ENCODE measurements at regions not wholly inside any gene's neighbourhood (a gene's known extent, or its start where the extent isn't known, plus 50 kb on each side); places are given as distances from the start of the nearest gene placed in this dataset.
"Not testable (repeated sequence)": the region's sequence is repeated elsewhere in the genome, so short reads cannot be mapped to it uniquely, and the experiment has no call there.

DNA sequence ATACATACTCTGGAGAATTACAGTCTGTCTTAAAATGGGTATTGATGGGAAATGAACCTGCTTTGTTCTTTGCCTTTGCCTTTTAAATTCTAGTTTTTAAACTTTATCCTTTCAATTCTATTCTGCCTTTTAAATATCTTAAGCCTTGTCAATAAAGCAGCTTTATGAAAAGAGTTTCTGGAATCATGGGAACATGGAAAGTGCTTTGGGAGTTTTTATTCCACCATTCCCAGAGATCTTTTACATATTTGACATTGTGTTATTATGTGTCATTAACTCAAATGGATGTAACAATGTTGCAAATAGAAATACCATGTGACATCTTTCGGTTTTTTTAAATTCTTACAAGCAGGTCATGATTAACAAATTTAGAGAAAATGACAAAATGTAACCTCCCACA is 555.7 kb upstream of the ANO3 start:
- no peak for DNase-seq

DNA sequence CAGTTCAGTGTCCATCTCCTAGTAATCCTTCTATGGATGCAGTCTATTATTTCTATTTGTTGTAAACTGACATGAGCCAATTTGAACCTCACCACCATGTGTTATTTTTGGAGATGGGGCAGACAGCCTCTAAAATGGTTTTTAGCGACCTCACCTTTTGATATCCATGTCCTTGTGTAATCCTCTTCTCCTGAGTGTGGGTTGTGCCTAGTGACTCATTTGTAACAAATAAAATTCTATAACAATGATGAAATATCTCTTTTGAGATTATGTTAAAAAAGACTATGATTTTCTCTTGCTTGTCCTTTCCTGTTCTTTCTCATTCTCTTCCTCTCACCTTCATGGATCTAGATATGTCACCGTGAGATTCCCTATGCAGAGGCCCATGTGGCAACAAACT is 554.6 kb upstream of the ANO3 start:
- DNase-seq = no peak

DNA sequence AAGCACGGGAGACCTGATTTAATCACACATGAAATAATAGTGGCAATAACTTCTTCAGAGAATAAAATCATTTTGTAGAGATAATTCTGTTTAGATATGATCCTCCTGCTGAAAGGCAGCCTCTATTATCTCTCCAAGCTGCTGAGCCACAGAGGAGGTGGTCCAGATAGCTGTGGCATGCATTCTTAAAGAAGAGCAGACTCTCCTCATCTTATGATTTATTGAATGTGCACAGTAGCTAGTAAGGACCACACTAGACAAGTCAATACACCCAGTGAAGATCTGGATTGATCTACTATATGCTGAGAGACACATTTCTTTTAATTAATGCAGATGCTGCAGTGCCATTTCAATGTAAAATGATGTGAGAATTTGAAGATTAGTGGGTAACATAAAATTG is 552.9 kb upstream of the ANO3 start:
- no peak for DNase-seq

- DNase-seq = no peak
These were observed 544.5 kb upstream of the ANO3 start for GRCh38 chr11:25787416-25787815.

DNA sequence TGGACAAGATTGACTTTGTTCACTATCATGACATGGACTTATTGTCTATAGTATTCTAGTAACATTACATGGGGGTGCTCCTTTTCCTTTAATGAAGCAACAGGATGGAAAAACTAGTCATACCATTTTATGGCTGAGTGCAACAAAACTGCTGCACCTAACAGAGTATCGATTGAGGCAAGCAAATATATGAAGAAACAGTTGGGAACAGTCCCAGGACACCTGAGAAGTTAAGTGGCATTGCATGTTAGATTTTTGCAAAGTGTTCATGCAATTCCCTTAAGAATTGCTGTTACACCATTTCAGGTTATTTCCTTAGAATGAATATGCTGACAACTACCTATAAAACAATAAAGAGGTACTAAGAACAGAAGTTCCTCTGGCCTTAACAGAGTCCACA is 541.5 kb upstream of the ANO3 start:
- DNase-seq = no peak

DNA sequence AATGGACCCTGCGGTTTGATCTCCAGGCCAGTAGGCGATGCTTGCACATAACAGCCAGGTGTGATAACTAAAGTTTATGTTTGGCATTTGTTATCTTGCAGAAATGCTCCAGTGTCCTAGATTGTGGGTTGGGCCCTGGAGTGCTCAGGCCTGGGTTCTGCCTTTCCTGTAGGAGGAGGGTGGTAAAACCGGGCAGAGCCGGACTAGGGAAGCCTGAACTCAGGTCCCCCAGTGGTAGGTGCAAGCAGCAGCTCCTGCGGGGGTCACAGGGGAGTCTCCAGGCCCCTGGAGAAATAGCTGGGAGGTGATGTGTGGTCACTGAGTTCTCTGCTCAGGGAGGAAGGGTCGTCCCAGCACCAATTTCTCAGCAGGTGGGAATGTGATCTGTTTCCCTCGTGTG is 538.3 kb upstream of the ANO3 start:
- no peak for DNase-seq

DNA sequence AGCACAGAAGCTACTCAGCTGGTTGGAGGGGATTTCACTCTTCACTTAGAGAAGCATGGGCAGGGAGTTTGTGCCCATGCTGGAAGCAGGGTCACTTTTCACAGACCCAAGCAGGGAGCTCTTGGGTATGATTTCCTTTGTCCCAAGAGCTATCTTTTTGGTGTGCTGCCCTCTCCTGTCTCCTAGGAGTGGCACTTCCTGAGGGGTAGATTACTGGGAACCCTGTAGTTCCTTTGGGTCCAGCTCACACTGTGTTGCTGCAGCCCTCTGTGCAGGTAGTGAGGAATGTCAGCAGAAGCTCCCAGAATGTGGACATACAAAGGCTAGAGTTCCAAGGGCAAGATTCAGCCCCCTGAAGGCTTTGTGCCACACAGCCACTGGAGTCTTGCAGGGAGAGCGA is 537.1 kb upstream of the ANO3 start:
- DNase-seq = no peak

GRCh38 chr11:25816411-25816810 is 515.5 kb upstream of the ANO3 start:
- no peak for DNase-seq

GRCh38 chr11:25824688-25825087 is 507.2 kb upstream of the ANO3 start:
- no peak for DNase-seq

DNA sequence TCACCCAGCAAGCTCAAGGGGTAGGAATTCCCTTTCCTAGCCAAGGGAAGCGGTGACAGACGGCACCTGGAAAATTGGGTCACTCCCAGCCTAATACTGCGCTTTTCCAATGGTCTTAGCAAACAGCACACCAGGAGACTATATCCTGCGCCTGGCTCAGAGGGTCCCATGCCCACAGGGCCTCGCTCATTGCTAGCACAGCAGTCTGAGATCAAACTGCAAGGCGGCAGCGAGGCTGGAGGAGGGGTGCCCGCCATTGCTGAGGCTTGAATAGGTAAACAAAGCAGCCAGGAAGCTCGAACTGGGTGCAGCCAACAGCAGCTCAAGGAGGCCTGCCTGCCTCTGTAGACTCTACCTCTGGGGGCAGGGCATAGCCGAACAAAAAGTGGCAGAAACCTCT is 500.4 kb upstream of the ANO3 start:
- DNase-seq = not testable (repeated sequence)

DNA sequence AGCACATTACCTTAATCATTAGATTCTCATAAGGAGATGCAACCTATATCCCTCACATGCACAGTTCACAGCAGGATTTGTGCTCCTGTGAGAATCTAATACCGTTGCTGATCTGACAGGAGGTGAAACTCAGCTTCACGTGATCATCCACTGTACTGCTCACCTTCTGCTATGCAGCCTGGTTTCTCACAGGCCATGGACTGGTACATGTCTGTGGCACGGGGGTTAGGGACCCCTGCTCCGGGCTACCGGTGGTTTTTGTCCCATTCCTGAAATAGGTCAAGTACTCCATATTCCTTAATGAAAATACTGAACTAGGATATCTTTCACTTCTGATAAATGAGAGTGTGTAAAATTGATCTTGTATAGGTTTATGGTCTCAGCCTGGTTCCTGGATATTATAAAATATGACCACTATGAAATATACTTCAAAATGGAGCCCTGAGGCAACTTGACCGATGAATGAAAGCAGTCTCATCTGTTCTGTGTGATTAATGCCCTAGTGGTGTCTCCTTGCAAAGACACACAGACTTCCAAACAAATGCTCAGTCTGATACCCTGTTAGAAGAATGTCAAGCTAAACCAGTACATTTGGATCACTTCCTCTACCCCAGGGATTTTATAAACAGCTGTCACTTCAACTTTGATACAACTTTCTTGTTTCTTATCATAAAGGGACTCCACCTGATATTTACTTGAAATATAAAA is 492.9 kb upstream of the ANO3 start:
- no peak for DNase-seq

DNA sequence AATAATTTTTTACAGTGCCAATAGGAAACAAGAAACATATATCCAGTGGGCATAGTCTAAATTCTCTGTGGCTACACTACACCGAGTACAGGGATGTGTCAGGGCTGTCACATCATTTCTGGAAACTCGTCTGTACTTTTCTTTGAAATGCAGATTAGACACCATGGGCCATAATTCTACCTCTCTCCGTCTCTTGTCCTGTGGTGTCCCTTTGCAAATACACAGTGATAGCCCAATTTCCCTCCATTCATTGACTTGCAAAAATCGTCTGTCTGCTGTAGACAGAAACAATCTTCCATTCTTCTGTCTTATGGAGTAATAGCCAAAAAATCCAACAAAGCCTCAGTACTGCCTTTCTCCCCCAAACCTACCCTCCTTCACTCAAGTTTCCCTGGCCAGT is 487.1 kb upstream of the ANO3 start:
- DNase-seq = no peak

- no peak for DNase-seq
These were observed 476.0 kb upstream of the ANO3 start for GRCh38 chr11:25855916-25856315.

- no peak for DNase-seq
These were observed 472.2 kb upstream of the ANO3 start for GRCh38 chr11:25859776-25860175.

GRCh38 chr11:25860677-25861450 is 471.1 kb upstream of the ANO3 start:
- DNase-seq = no peak

DNA sequence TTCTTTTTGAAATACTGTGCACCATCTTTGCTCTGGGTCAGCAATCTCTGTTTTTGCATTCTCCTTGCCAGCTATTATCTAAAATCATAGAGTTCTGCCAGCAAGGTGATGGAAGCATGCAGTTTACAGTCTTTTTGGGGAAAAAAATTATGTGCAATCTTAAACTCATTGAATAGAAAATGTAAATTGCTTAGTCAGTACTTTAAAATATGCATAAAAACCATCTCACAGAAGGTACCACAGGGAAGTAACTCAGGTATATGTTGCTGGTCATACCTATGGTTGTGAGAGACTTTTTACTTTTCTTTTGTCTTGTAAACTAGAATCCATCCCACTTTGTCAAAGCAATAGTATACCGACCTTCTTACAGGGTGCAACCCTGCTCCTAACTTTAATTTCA is 469.8 kb upstream of the ANO3 start:
- DNase-seq = no peak

DNA sequence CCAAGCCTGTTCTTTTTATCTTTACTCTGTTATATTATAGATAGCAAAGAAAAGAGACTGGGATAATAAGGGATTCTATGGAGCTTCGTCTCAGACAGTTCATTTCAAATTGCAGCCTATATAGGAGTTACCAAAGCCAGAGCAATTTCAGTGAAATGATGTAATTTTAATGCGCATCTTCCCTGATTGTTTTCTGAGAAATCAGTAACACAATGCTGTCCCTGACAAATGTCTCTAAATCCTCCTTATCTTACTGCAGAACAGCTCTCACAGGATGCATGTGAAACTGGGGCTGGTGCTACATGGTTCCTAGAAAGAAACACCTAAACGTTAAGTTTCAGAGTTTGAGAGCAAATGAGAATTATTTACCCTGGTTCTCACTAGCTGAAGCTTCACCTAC is 467.9 kb upstream of the ANO3 start:
- DNase-seq = no peak

DNA sequence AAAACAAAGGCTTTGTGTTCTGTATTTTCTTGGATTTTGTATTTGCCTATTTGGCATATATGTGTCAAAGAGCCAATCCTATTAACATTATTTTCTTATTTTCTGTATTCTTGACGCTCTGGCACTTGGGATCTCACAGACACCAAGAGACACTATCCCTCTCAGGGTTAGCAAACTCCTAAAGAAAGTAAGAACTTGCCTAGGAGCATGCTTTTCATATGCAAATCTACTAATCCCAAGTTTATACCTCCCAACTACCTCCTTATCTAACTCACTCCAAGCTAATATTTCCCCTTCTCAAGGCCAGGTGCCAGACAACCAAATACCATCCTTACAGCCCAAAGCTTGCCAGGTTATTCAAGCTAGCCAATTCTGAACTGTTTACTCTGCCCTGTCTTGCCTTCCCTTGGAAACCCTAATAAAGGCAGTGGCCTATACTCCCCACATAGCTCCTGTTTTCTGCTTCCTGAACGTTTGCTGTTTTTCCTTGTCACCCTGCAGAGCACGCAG is 455.4 kb upstream of the ANO3 start:
- no peak for DNase-seq

DNA sequence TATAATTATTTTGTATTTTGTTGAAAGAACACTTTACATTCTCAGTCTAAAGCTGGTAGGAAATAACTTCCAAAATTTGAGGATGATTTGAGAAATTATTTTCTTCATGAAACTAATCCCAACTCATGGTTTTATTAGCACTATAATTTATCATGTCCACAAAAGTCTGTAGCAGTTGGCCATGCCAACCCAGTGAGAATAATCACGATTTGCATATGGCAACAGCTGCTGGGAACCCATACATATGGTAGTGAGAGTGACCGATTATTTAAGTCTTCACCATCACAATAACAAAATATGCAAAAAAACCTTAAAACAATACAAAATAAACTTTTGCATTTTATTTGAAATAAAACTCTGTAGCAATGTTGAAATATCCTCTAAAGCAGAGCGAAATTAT is 445.9 kb upstream of the ANO3 start:
- DNase-seq = no peak

DNA sequence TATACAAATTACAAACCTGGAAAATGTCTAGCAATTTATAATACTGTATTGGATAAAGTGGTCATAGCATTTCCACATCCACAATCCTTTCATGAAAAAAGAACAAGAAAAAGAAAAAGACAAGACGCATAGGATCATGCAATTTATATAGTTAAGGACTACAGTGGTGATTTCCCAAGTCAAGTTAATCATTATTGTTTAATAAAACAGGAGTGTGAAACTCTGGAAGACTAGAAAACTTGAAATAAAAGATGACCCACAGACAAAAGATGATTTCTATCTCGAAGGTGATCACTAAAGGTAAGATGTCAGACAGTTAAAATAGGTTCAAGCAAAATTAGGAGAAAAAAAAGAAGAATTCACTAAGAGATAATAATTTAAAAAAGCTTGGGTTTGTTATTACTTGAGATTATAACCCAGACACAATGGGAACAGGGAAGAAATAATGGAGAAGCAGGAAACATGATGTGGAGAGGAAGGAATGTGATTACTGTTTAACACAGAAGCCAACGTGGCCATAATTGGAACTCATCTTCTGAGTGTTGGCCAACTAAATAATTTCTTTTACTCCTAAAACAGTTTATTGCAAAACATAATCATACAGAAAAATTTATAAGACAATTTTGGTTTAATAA is 441.2 kb upstream of the ANO3 start:
- no peak for DNase-seq

DNA sequence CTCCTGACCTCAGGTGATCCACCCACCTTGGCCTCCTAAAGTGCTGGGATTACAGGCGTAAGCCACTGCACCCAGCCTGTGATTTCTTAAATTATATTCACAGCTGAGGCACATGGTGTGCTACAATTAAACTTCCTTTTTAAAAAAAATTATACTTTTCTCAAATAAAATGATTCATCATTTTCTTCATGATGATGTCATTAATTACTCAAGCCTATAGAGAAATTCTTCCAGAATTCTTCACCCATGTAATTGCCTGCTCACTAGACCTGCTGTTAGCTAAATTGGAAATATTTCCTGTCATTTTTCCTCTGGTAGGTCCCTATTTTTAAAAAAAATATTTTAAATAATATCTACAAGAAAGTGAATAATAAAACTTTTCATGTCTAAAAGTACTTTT is 440.0 kb upstream of the ANO3 start:
- no peak for DNase-seq

DNA sequence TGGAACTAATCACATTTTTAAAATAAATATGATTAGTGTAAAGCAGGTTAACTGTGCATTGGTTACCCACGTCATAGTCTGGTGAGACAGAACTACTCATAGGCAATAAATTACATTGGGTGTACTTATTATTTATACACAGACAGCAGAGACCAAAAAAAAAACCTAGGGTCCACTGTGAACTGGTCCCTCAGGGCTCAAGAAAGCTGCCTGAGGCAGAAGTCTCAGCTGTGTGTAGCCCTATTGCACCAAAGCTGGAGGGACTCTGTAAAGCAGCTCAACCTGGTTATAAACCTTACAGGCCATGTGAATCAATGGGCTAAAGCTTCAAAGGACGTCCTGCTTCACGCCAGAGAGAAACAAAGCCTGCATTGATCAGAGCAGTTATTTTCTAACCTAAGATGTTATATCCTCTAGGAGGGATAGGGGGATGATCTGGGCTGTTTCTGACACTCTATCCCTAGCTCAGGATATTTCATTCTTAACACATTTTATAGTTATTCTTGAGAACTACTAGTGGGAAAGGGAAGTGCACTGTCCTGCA is 432.2 kb upstream of the ANO3 start:
- DNase-seq = no peak

GRCh38 chr11:25900814-25901213 is 431.1 kb upstream of the ANO3 start:
- no peak for DNase-seq

DNA sequence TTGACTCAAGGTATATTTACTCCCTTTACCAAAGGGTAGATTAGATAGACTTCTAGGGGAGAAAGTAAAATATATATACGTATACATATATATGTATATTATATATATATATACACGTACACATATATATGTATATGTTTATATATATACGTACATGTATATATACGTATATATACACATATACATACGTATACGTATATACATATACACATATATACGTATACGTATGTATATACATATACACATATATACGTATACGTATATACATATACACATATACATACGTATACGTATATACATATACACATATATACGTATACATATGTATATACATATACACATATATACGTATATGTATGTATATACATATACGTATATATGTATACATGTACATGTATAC is 430.5 kb upstream of the ANO3 start:
- DNase-seq = no peak
